Stimulated activated naive CD4-positive, alpha-beta T cell treated with Interleukin-2 at 50 U/mL for 16 hours (primary cell): ENCODE measurements at regions not wholly inside any gene's neighbourhood (a gene's known extent, or its start where the extent isn't known, plus 50 kb on each side); places are given as distances from the start of the nearest gene placed in this dataset.

ENCODE experiments used
- DNase-seq: peaks from one replicate; lab custom pipeline; 2025; lab: John Stamatoyannopoulos, UW

GRCh38 chr9:84583866-84584265, 85.7 kb upstream of the NTRK2 start:
- DNase-seq, result no peak

GRCh38 chr9:84586662-84587061, 82.9 kb upstream of the NTRK2 start:
- no peak for DNase-seq

DNA sequence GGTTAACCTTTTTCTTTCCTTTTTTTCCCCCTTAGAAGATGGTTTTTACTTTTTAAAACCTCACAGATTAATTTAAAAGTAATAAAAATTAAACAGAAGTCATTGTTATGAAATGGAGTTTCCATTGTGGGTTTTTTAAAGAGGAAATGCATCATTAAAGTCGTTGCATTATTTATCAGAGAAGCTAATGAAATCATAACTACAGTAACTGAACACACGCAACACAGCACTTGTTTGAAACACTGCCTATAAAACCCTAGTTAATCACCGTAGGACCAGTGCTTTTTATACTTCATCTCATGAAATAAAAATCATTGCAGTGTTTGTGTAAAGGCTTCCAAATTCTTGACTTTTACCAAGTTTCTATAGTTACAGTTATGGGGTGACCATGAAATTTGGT, 82.4 kb upstream of the NTRK2 start:
- DNase-seq, result no peak

DNA sequence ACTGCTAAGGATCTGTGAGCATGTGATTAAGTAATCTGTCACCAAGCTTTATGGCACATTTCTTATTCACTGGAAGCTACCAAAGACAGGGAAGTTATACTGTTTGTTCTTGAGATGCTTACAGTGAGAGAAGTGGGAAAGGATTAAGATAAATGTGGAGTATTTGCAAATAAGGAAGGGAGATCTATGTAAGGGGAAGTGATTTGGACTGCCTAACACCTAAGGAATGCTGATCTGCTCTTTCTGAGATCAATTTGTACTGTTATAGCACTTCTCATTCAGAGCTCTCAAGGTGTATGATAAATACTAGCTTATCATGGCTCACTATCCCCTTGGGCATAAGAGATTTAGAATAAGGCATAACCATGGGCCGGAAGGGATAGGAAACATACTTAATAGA, 80.0 kb upstream of the NTRK2 start:
- DNase-seq, result no peak

- DNase-seq, result no peak
Observed at GRCh38 chr9:84590706-84591105, 78.8 kb upstream of the NTRK2 start.

DNA sequence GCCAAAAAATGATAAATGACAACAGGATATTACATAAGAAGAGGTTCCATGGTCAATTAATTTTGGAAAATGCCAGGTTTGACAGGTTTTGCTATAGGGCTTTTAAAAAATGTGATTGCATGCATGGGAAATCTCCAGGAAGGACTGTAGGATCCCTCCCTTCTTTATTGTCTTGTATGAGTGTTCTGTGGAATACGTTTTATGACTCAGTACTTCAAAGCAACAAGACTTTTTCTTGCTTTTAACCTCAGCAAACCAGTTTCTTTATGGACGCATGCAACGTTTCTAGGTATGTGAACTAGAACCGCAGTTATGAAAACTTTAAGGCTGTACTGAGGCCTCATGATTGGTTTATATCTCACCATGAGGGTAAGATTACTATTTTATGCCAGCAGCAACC, 76.6 kb upstream of the NTRK2 start:
- DNase-seq, result no peak

DNA sequence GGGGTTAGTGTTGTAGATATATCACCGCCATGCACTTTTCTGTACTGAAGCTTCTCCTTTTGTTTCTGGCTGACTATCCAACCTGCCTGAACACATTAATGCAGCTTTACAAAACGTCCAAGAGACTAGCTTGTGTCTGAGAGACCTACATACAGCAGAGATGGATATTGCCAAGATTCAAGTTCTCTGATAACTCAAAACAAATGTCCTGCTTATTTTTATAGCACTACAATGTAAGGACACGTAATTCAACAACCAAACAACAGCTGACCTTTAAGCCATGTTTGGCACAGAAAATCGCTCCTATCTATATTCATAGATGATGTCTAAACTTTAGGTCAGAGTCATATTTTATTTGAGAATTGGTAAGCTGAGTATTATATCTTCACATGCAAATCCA, 76.2 kb upstream of the NTRK2 start:
- no peak for DNase-seq

DNA sequence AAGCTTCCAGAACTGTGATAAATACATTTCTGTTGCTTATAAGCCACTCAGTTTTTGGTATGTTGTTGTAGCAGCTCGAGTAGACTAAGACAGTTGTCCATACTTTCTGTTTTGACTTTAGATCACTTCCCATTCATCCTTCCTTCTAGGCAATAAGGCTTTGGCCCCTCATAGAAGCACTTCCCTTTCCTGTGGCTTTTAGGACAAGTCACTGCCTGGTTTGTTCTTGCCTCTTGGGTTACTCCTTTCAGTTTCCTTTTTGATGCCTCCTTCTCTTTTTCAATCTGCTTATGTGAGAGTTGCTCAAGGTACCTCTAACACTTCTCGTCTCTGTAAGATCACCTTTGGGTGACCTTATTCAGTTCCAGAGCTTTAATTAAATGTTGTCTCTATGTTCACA, 72.4 kb upstream of the NTRK2 start:
- no peak for DNase-seq

- DNase-seq, result no peak
Observed at GRCh38 chr9:84598921-84599636, 70.5 kb upstream of the NTRK2 start.

GRCh38 chr9:84600739-84601138, 68.8 kb upstream of the NTRK2 start:
- DNase-seq, result no peak

- DNase-seq, result no peak
Observed at GRCh38 chr9:84604223-84604622, 65.3 kb upstream of the NTRK2 start.

GRCh38 chr9:84609779-84610178, 59.8 kb upstream of the NTRK2 start:
- DNase-seq, result no peak

- no peak for DNase-seq
Observed at GRCh38 chr9:84613431-84613830, 56.1 kb upstream of the NTRK2 start.

DNA sequence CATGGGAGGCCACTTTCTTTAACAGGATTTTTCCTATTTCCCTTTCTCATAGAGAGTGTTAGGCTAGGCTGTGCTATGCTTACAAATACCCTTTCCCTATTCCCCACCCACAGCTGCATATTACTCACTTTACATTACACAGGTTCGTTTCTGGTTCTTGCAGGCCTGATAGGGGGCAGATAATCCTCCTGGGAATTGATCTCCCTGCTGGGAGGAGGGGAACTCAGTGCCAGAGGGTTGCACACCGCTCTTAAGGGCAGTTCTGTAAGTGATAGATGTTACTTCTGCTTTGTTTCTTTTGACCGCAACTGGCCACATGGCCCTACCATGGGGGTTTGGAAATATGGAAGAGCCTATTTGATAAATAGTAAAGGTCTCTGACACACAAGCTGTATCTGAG, 54.0 kb upstream of the NTRK2 start:
- no peak for DNase-seq

GRCh38 chr9:84617411-84618029, 52.0 kb upstream of the NTRK2 start:
- DNase-seq, result no peak
